Heart right ventricle (tissue), 16 donors: ENCODE measurements at regions not wholly inside any gene's neighbourhood (a gene's known extent, or its start where the extent isn't known, plus 50 kb on each side); places are given as distances from the start of the nearest gene placed in this dataset.

ENCODE experiments used
- ATAC-seq, 8 donors: fragments of 200-7000 bp; cut with Tn5 transposase; one replicate each; pipeline ENCODE4 v1.9.1; 2020; ENCODE audit warnings: mild to moderate bottlenecking in 8 of 8, moderate library complexity in 8 of 8, moderate number of reproducible peaks in 1 of 8
- DNase-seq, 2 donors: peaks; one replicate each; pipeline ENCODE4 v3.0.0-alpha.2; 2020
- H3K27ac ChIP-seq, 10 donors: fragments of 200-600 bp; sonication (generic) in 2 of 10; one replicate each; pipeline versions ENCODE4 v1.5.0 to v1.8.0; 2020 to 2022; ENCODE audit warnings: mild to moderate bottlenecking in 3 of 10
- H3K27me3 ChIP-seq, 7 donors: fragments of 200-600 bp; one replicate each; pipeline ENCODE4 v1.8.0; 2021 to 2022; ENCODE audit warnings: mild to moderate bottlenecking in 2 of 7
- H3K36me3 ChIP-seq, 9 donors: fragments of 200-600 bp; sonication (generic) in 1 of 9; one replicate each; pipeline versions ENCODE4 v1.5.0 to v1.8.0; 2020 to 2022; ENCODE audit warnings: mild to moderate bottlenecking in 2 of 9
- H3K4me1 ChIP-seq, 9 donors: fragments of 200-600 bp; sonication (generic) in 1 of 9; one replicate each; pipeline versions ENCODE4 v1.5.0 to v1.8.0; 2020 to 2022; ENCODE audit warnings: mild to moderate bottlenecking in 4 of 9
- H3K4me3 ChIP-seq, 10 donors: fragments of 200-600 bp; sonication (generic) in 2 of 10; one replicate each; pipeline versions ENCODE4 v1.5.0 to v1.8.0; 2020 to 2022; ENCODE audit warnings: mild to moderate bottlenecking in 7 of 10, moderate library complexity in 2 of 10
- H3K9me3 ChIP-seq, 11 donors: fragments of 200-600 bp in 10 of 11; sonication (generic) in 2 of 11; one replicate each; pipeline versions ENCODE4 v1.5.0 to v1.8.0; 2013 to 2022; ENCODE audit warnings: mild to moderate bottlenecking in 2 of 11, control low read depth in 1 of 11, moderate library complexity in 1 of 11
- WGBS, 2 donors: extraction: QIAGEN DNeasy Blood & Tissue Kit; methylation state at CpG; one replicate each; pipeline ENCODE4 v1.1.7; 2013; ENCODE audit warnings: inconsistent platforms in 1 of 2; 5-methylcytosine and 5-hydroxymethylcytosine counted together
- intact Hi-C, 10 donors: fragments of 100-400 bp; cut with DNase I; formaldehyde crosslinking; loops; one replicate each; pipeline versions ENCODE4 v1.11.1 to v1.14.2; 2022
- TF ChIP-seq, protein P1 (sequence below), 9 donors: fragments of 200-600 bp; sonication (generic) in 2 of 9; IDR thresholded peaks; one replicate each; pipeline versions ENCODE4 v1.5.0 to v1.8.0; 2021 to 2022; ENCODE audit warnings: antibody characterized with exemption in 9 of 9, mild to moderate bottlenecking in 5 of 9, moderate library complexity in 1 of 9
- donor health status: Arrhythmogenic right ventricular cardiomyopathy.
- donor health status: ischemic (EF 13 %, LVEDD 7.1; RV severe dilation, severe dysfunction).
- donor health status: healthy with polysubstance abuse.
- donor health status: DM: no; HTN: yes; CAD: no.
- donor health status: DM: no; HTN: no; CAD: no.
- donor health status: ischemic (EF 25% LVEDD 6.9; RV normal size, moderate dysfunction).
- donor health status: ischemic (EF 25% LVEDD 5.7; RV mildly dilated, moderate dysfunction).
- donor health status: healthy.
- donor health status: DM: yes; HTN: yes; CAD: no.
- donor health status: Ischemic cardiomyopathy.
- donor health status: ischemic (EF 35%, LVEDD 5.7; RV mildly dilated, moderate dysfunction).
- donor health status: nonischemic (EF 11% LVEDD 7.7; RV severe dilation, severe dysfunction).
- donor health status: DM: yes; HTN: yes; CAD: no.
- donor health status: PGD.
- donor health status: ischemic (EF 29% LVEDD 5.4; RV normal size, mild dysfunction).
- donor health status: nonischemic (EF 23%, LVEDD 6.1; RV moderate dilation, normal function).

DNA sequence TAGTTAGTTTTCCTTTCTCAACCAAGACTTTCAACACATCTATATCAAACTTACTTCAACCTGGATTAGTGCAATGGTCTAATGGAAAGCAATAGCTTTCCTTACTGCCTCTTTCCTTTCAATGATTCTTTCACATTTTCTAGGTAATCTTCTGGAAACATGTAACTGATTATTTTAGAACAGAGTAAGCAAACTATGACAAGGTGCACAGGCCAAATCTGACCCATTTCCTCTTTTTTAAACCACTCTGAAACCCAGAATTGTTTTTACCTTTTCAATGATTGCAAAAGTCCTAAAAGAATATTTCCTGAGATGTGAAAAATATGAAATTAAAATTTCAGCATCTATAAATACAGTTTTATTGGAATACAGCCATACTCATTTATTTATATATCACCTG, 81.6 kb upstream of the TMTC2 start:
- no peak overlapping the region for H3K4me3 ChIP-seq
- ATAC-seq (no peak), DNase-seq (no peak)
- TF ChIP-seq, protein P1, sequence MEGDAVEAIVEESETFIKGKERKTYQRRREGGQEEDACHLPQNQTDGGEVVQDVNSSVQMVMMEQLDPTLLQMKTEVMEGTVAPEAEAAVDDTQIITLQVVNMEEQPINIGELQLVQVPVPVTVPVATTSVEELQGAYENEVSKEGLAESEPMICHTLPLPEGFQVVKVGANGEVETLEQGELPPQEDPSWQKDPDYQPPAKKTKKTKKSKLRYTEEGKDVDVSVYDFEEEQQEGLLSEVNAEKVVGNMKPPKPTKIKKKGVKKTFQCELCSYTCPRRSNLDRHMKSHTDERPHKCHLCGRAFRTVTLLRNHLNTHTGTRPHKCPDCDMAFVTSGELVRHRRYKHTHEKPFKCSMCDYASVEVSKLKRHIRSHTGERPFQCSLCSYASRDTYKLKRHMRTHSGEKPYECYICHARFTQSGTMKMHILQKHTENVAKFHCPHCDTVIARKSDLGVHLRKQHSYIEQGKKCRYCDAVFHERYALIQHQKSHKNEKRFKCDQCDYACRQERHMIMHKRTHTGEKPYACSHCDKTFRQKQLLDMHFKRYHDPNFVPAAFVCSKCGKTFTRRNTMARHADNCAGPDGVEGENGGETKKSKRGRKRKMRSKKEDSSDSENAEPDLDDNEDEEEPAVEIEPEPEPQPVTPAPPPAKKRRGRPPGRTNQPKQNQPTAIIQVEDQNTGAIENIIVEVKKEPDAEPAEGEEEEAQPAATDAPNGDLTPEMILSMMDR (IDR thresholded peaks at IDR 0.05): no peak
- peaks cover 0 to 25% (median 0%) of the 10 kb centered on the region in 11 donors for H3K9me3 ChIP-seq
- no peaks in the 10 kb centered on the region for H3K36me3 ChIP-seq
- intact Hi-C loops: no loop called here
- H3K4me1 ChIP-seq: no peaks in the 10 kb centered on the region
- H3K27me3 ChIP-seq: no peaks in the 10 kb centered on the region
- H3K27ac ChIP-seq: no peak overlapping the region

DNA sequence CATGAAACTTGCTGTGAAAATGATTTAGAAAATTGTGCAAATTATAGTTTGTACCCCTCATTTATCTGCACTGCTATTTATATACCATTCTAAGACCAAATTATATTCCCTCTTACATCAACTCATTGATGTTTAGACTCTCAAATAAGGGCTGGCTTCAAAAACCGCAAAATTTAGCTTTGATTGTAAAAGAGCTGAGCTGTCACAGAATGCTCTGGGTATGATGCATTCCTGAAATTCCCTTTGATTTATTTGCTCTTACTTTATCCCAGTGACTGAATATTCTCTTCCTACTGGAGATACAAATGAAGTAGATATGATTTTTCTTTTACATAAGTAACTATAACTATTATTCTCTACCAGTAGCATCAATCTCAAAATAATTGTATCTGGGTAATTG, 78.0 kb upstream of the TMTC2 start:
- H3K9me3 ChIP-seq: peaks cover 0 to 8% (median 0%) of the 10 kb centered on the region in 11 donors
- ATAC-seq: no peak

DNA sequence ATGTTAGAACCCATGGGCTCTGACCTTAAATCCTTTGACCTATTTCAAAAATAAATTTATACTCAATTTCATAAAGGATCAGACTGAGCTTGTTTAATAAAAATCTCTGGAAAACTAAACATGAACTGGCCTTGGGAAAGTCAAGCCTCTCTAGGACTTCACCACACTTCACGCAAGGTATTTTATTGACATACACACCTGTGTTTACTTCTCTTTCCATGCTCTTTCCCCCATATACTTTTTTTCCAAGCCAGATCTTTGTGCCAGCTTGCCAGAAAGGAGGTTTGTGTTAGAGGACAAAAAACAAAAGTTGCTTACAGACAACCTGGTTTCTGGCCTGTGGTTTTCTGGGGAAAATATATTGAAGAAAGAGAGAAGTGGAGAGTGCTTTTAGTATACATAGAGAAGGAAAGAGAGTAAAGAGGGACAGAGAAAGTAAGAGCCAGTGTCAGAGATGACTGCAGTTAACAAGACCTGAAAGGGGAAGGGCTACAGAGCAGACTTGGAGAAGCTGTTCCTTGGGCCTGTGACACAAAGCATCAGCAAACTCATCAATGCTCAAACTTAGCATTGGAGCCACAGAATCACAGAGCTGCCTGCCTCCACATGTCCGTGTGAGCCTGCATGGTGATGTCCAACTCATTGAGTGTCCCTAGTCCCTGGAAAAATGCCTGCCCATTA, 77.3 kb upstream of the TMTC2 start:
- Histone ChIP-seq H3K36me3 (no peaks in the 10 kb centered on the region), H3K4me1 (no peaks in the 10 kb centered on the region), H3K27me3 (no peaks in the 10 kb centered on the region), H3K4me3 (no peak overlapping the region), H3K9me3 (peaks cover 0 to 3% (median 0%) of the 10 kb centered on the region in 11 donors), H3K27ac (no peak overlapping the region)
- intact Hi-C loops: no loop called here
- TF ChIP-seq, protein P1 (IDR thresholded peaks at IDR 0.05): no peak
- ATAC-seq (no peak), DNase-seq (no peak)
- WGBS, 2 donors: 80 to 88% methylated on average over 2 of the region's 2 CpGs

More for the DNA sequence above, 78.0 kb upstream of the TMTC2 start:
- intact Hi-C loops: no loop called here
- no peaks in the 10 kb centered on the region for H3K36me3 ChIP-seq
- 67 to 81% methylated on average over 1 of the region's 1 CpG for WGBS, 2 donors
- TF ChIP-seq, protein P1 (IDR thresholded peaks at IDR 0.05): no peak
- no peak overlapping the region for H3K27ac ChIP-seq
- no peaks in the 10 kb centered on the region for H3K4me1 ChIP-seq
- DNase-seq: no peak
- no peak overlapping the region for H3K4me3 ChIP-seq
- no peaks in the 10 kb centered on the region for H3K27me3 ChIP-seq

DNA sequence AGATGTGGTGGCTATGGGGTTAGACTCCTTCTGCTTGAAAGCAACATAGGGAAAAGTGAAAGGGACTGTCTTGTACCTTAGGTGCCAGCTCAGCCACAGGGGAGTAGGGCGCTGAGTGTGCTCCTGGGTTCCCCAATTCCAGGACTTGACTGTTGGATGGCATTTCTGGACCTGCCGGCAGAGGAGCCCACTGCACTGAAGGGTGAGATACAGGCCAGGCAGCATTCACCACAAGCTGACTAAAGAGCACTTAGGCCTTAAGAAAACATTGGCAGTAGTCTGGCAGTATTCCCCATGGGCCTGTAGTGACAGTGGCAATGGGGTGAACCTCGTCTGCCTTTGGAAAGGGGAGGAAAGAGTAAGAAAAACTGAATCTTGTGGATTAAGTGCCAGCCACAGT, 67.1 kb upstream of the TMTC2 start:
- Histone ChIP-seq H3K36me3 (no peaks in the 10 kb centered on the region), H3K9me3 (no peaks in the 10 kb centered on the region), H3K27ac (no peak overlapping the region), H3K4me3 (no peak overlapping the region), H3K27me3 (no peaks in the 10 kb centered on the region), H3K4me1 (no peaks in the 10 kb centered on the region)
- DNase-seq (no peak), ATAC-seq (no peak)
- TF ChIP-seq, protein P1 (IDR thresholded peaks at IDR 0.05): no peak
- whole genome bisulfite sequencing, 2 donors: 82 to 86% methylated on average over 3 of the region's 3 CpGs
- intact Hi-C loops: no loop called here
